IMR-90 (cell line): ENCODE measurements at regions not wholly inside any gene's neighbourhood (a gene's known extent, or its start where the extent isn't known, plus 50 kb on each side); places are given as distances from the start of the nearest gene placed in this dataset.

Experiments
- ATAC-seq: fragments of 200-7000 bp; cut with Tn5 transposase; 2 replicates; pipeline ENCODE4 v1.9.1; 2020; ENCODE audit warnings: low read depth, mild to moderate bottlenecking, moderate library complexity
- BruUV-seq: library from RNA; stranded (reverse); fragments of 400-500 nt; replicated peaks from 2 replicates; lab custom pipeline; 2021; lab: Mats Ljungman, UMichigan
- CTCF ChIA-PET: fragments of 300-600 bp; formaldehyde crosslinking; extraction: SDS; loops from one replicate; lab custom pipeline; 2021; ENCODE audit warnings: antibody characterized with exemption; lab: Yijun Ruan, JAX
- POLR2A ChIA-PET: fragments of 300-600 bp; sonication (Branson Sonifier 250); formaldehyde crosslinking; loops from one replicate; lab custom pipeline; 2022; ENCODE audit warnings: antibody characterized with exemption; ENCODE audit not compliant: unreplicated experiment; lab: Charles Lee
- DNase-seq: peaks from one replicate; pipeline ENCODE4 v3.0.0; 2013
- H2AFZ ChIP-seq: replicated peaks from 2 replicates; pipeline ENCODE3; 2013; ENCODE audit warnings: low read length, mild to moderate bottlenecking; ENCODE audit not compliant: poor library complexity
- H2AK5ac ChIP-seq: 2 replicates; pipeline ENCODE4 v1.6.1; 2013; ENCODE audit warnings: low read depth, low read length, inconsistent platforms
- H2AK9ac ChIP-seq: replicated peaks from 2 replicates; pipeline ENCODE3; 2013; ENCODE audit warnings: mild to moderate bottlenecking, low read depth, low read length, moderate library complexity; ENCODE audit not compliant: poor library complexity
- H2BK120ac ChIP-seq: 2 replicates; pipeline ENCODE4 v1.6.1; 2013; ENCODE audit warnings: low read depth, low read length, inconsistent platforms
- H2BK15ac ChIP-seq: 3 replicates; pipeline ENCODE4 v1.6.1; 2013; ENCODE audit warnings: low read depth, low read length, inconsistent platforms
- H2BK20ac ChIP-seq: 2 replicates; pipeline ENCODE4 v1.6.1; 2013; ENCODE audit warnings: low read depth, mild to moderate bottlenecking, inconsistent platforms, low read length, moderate library complexity
- H2BK5ac ChIP-seq: 2 replicates; pipeline ENCODE4 v1.6.1; 2013; ENCODE audit warnings: mild to moderate bottlenecking, low read depth, low read length, inconsistent platforms; ENCODE audit not compliant: poor library complexity, severe bottlenecking
- H3K14ac ChIP-seq: replicated peaks from 2 replicates; pipeline ENCODE4 v1.6.1; 2013; ENCODE audit warnings: low read depth, low read length, inconsistent platforms
- H3K18ac ChIP-seq: 2 replicates; pipeline ENCODE4 v1.6.1; 2013; ENCODE audit warnings: low read depth, low read length, control low read depth
- H3K23ac ChIP-seq: 2 replicates; pipeline ENCODE4 v1.6.1; 2013; ENCODE audit warnings: low read depth, low read length, inconsistent platforms
- H3K27ac ChIP-seq: 2 replicates; pipeline ENCODE4 v1.5.1; 2013; ENCODE audit warnings: mild to moderate bottlenecking, control low read depth, low read length; ENCODE audit not compliant: insufficient read depth
- H3K27me3 ChIP-seq: 2 replicates; pipeline ENCODE4 v1.6.1; 2013; ENCODE audit warnings: low read length; ENCODE audit not compliant: control insufficient read depth, insufficient read depth
- H3K36me3 ChIP-seq: 2 replicates; pipeline ENCODE4 v1.6.1; 2013; ENCODE audit warnings: low read length, mixed read lengths; ENCODE audit not compliant: control insufficient read depth, insufficient read depth
- H3K4ac ChIP-seq: 2 replicates; pipeline ENCODE4 v1.6.1; 2013; ENCODE audit warnings: low read depth, low read length, inconsistent platforms
- H3K4me1 ChIP-seq: 2 replicates; pipeline ENCODE4 v1.6.1; 2013; ENCODE audit warnings: low read length, mixed read lengths; ENCODE audit not compliant: control insufficient read depth, insufficient read depth
- H3K4me2 ChIP-seq: 2 replicates; pipeline ENCODE4 v1.6.1; 2013; ENCODE audit warnings: low read depth, mild to moderate bottlenecking, control low read depth, low read length, moderate library complexity
- H3K4me3 ChIP-seq: 2 replicates; pipeline ENCODE4 v1.5.1; 2013; ENCODE audit warnings: low read depth, mild to moderate bottlenecking, control low read depth, low read length, moderate library complexity; ENCODE audit not compliant: insufficient read depth
- H3K56ac ChIP-seq: 2 replicates; pipeline ENCODE4 v1.6.1; 2013; ENCODE audit warnings: low read length, inconsistent platforms; ENCODE audit not compliant: insufficient read depth; ENCODE audit errors: extremely low read depth
- H3K79me1 ChIP-seq, 2 experiments: 2 replicates each; pipeline ENCODE4 v1.6.1; 2013; ENCODE audit warnings: low read length in 2 of 2, inconsistent platforms in 1 of 2, low read depth in 1 of 2
- H3K9ac ChIP-seq: 2 replicates; pipeline ENCODE4 v1.6.1; 2013; ENCODE audit warnings: low read depth, low read length, control low read depth
- H3K9me1 ChIP-seq: 2 replicates; pipeline ENCODE4 v1.6.1; 2013; ENCODE audit warnings: low read length, inconsistent platforms; ENCODE audit not compliant: insufficient read depth
- H3K9me3 ChIP-seq: 2 replicates; pipeline ENCODE4 v1.6.1; 2013; ENCODE audit warnings: low read length; ENCODE audit not compliant: control insufficient read depth, insufficient read depth
- H4K20me1 ChIP-seq: 2 replicates; pipeline ENCODE4 v1.6.1; 2013; ENCODE audit warnings: low read length, inconsistent platforms; ENCODE audit not compliant: insufficient read depth
- H4K5ac ChIP-seq: 2 replicates; pipeline ENCODE4 v1.6.1; 2013; ENCODE audit warnings: mild to moderate bottlenecking, low read depth, low read length, control low read depth
- H4K8ac ChIP-seq, 2 experiments: 2 replicates each; pipeline ENCODE4 v1.6.1; 2013; ENCODE audit warnings: low read depth in 2 of 2, low read length in 2 of 2, control low read depth in 1 of 2, inconsistent platforms in 1 of 2
- H4K91ac ChIP-seq: 2 replicates; pipeline ENCODE4 v1.6.1; 2013; ENCODE audit warnings: low read depth, low read length, inconsistent platforms; ENCODE audit not compliant: insufficient read depth
- MXI1 ChIP-seq: IDR thresholded peaks from 2 replicates; pipeline ENCODE4 v1.6.1; 2012; ENCODE audit warnings: low read depth, mild to moderate bottlenecking, low read length, moderate library complexity, borderline replicate concordance
- RAD21 ChIP-seq: IDR thresholded peaks from 2 replicates; pipeline ENCODE4 v1.6.1; 2012; ENCODE audit warnings: low read length, improper control_type of control experiment
- dilution Hi-C: fragments of 300-500 bp; cut with HindIII; formaldehyde crosslinking; loops from one replicate; pipeline ENCODE4 v1.14.3; 2018; ENCODE audit warnings: low sequenced_read_pairs; ENCODE audit not compliant: unreplicated experiment
- in situ Hi-C: fragments of 300-500 bp; cut with MboI; formaldehyde crosslinking; loops from 3 replicates; pipeline ENCODE4 v1.14.3; 2019; ENCODE audit warnings: low sequenced_read_pairs, inconsistent platforms, mixed read lengths
- intact Hi-C: fragments of 100-400 bp; cut with micrococcal nuclease; formaldehyde crosslinking; loops from 2 replicates; pipeline ENCODE4 v1.10.0; 2022

DNA sequence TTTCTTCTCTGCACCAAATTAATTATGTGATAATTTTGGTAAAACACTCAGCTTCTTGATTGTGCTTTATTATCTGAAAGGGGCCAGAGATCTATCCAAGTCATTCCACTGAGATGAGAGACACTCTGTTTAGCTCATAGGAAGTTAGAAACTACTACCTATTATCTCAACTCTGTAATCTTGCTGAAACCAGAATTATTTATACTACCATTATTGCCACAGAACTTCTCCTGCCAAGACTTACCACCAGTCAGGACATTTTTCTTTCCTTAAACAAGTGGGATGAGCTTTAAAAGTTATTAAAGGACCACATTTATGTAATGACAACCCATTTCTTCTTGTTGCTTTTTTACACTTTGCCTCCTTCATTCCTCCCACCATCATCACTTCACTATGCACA, 855.6 kb upstream of the PIK3C3 start:
- intact Hi-C loops (no loop called here), in situ Hi-C loops (no loop called here), dilution Hi-C loops (no loop called here)
- Histone ChIP-seq H3K9me1 (no peaks in the 10 kb centered on the region), H2AK9ac (no peak overlapping the region), H3K36me3 (no peaks in the 10 kb centered on the region), H3K18ac (peak overlapping the region; percentile 76; the same call in 1 of the 2 replicates), H3K4ac (no peak overlapping the region), H3K4me2 (no peak overlapping the region), H2BK120ac (no peak overlapping the region), H3K27ac (no peak overlapping the region), H3K79me1 (no peaks in the 10 kb centered on the region), H3K9ac (no peak overlapping the region), H2BK20ac (no peak overlapping the region), H2BK5ac (no peak overlapping the region), H3K56ac (no peak overlapping the region), H3K9me3 (no peaks in the 10 kb centered on the region), H4K5ac (peak overlapping the region; percentile 20; the same call in 1 of the 2 replicates), H3K23ac (no peak overlapping the region), H4K91ac (no peak overlapping the region), H3K4me3 (no peak overlapping the region), H4K8ac (no peak overlapping the region), H4K20me1 (no peaks in the 10 kb centered on the region), H2AK5ac (no peak overlapping the region), H2BK15ac (no peak overlapping the region), H2AFZ (no peak overlapping the region), H3K14ac (no peak overlapping the region), H3K27me3 (no peaks in the 10 kb centered on the region), H3K4me1 (peaks cover 2% of the 10 kb centered on the region; the same call in 1 of the 2 replicates)
- peak; percentile 44 for ATAC-seq
- TF ChIP-seq MXI1 (no peak), RAD21 (no peak)
- peak; percentile 43 for DNase-seq
- ChIA-PET POLR2A (interaction anchor here (0.5 kb wide), 1 partner anchor 280 kb away, joined by 3 read pairs; no protein-coding TSS in a partner anchor), CTCF (interaction anchor here (1.4 kb wide), 1 partner anchor 16 kb away, joined by 3 read pairs; no protein-coding TSS in a partner anchor)
- no TSS peak for BruUV-seq
